PC-3 (cell line): ENCODE measurements at regions not wholly inside any gene's neighbourhood (a gene's known extent, or its start where the extent isn't known, plus 50 kb on each side); places are given as distances from the start of the nearest gene placed in this dataset.

Experiments used
- CTCF ChIP-seq: fragments of 300-600 bp; sonication (generic); conservative IDR thresholded peaks from 2 replicates; pipeline ENCODE4 v1.5.1; 2017; ENCODE audit warnings: antibody characterized with exemption, low read depth, mild to moderate bottlenecking, low read length
- EZH2 ChIP-seq: fragments of 300-600 bp; sonication (generic); IDR thresholded peaks from one replicate; pipeline ENCODE4 v1.6.1; 2017; ENCODE audit warnings: antibody characterized with exemption, mild to moderate bottlenecking, low read length; ENCODE audit not compliant: unreplicated experiment
- EZH2phosphoT487 ChIP-seq: fragments of 300-600 bp; sonication (generic); IDR thresholded peaks from 2 replicates; pipeline ENCODE4 v1.6.1; 2018; ENCODE audit warnings: mild to moderate bottlenecking, antibody characterized with exemption, low read length, borderline replicate concordance

GRCh38 chr2:217414429-217414828 is 554.6 kb upstream of the TNP1 start:
- no peak for TF ChIP-seq CTCF
- TF ChIP-seq EZH2phosphoT487 = no peak
- TF ChIP-seq EZH2 = no peak
